Cardiac muscle cell (in vitro differentiated cells and primary cell): ENCODE measurements at regions not wholly inside any gene's neighbourhood (a gene's known extent, or its start where the extent isn't known, plus 50 kb on each side); places are given as distances from the start of the nearest gene placed in this dataset.

ENCODE experiments used
- DNase-seq, 2 donors: peaks; one replicate each; pipeline versions ENCODE4 v3.0.0 to v3.0.0-alpha.2; 2010 to 2017; ENCODE audit warnings: low read depth in 1 of 2, low spot score in 1 of 2
- H3K27ac ChIP-seq: fragments of 200-600 bp; sonication (generic); 2 replicates; pipeline ENCODE4 v1.5.1; 2016
- H3K27me3 ChIP-seq: fragments of 200-600 bp; sonication (generic); 2 replicates; pipeline ENCODE4 v1.6.0; 2016; ENCODE audit warnings: control low read depth
- H3K36me3 ChIP-seq: fragments of 200-600 bp; sonication (generic); 2 replicates; pipeline ENCODE4 v1.5.1; 2016; ENCODE audit warnings: control low read depth
- H3K4me1 ChIP-seq: fragments of 200-600 bp; sonication (generic); 2 replicates; pipeline ENCODE4 v1.8.1; 2017; ENCODE audit warnings: low read depth, mild to moderate bottlenecking, mixed run types
- H3K4me3 ChIP-seq: fragments of 200-600 bp; sonication (generic); 2 replicates; pipeline ENCODE4 v1.5.1; 2016; ENCODE audit warnings: mild to moderate bottlenecking
- H3K9me3 ChIP-seq: fragments of 200-600 bp; sonication (generic); 2 replicates; pipeline ENCODE4 v1.5.1; 2017; ENCODE audit warnings: low read depth, mild to moderate bottlenecking, control low read depth
- CTCF ChIP-seq: IDR thresholded peaks from 2 replicates; pipeline ENCODE4 v1.5.1; 2012; ENCODE audit warnings: low read depth, mild to moderate bottlenecking, low read length

GRCh38 chr12:67112586-67112985 lies 156.6 kb upstream of the CAND1 start:
- Histone ChIP-seq H3K9me3 (no peaks in the 10 kb centered on the region), H3K4me3 (no peak overlapping the region), H3K27ac (no peak overlapping the region), H3K36me3 (no peaks in the 10 kb centered on the region), H3K4me1 (no peaks in the 10 kb centered on the region), H3K27me3 (peaks cover 13% of the 10 kb centered on the region)
- no peak for DNase-seq
- no peak for TF ChIP-seq CTCF

GRCh38 chr12:67116134-67116533 lies 153.0 kb upstream of the CAND1 start:
- H3K4me3 ChIP-seq: no peak overlapping the region
- no peaks in the 10 kb centered on the region for H3K36me3 ChIP-seq
- H3K9me3 ChIP-seq: no peaks in the 10 kb centered on the region
- no peak overlapping the region for H3K27ac ChIP-seq
- no peak for DNase-seq
- peaks cover 22% of the 10 kb centered on the region for H3K27me3 ChIP-seq
- H3K4me1 ChIP-seq: no peaks in the 10 kb centered on the region
- TF ChIP-seq CTCF: no peak

GRCh38 chr12:67122584-67122983 lies 146.6 kb upstream of the CAND1 start:
- Histone ChIP-seq H3K27me3 (peaks cover 21% of the 10 kb centered on the region), H3K4me3 (no peak overlapping the region), H3K36me3 (no peaks in the 10 kb centered on the region), H3K4me1 (no peaks in the 10 kb centered on the region), H3K27ac (no peak overlapping the region), H3K9me3 (no peaks in the 10 kb centered on the region)
- no peak for DNase-seq
- TF ChIP-seq CTCF: no peak

GRCh38 chr12:67137256-67137655 lies 131.9 kb upstream of the CAND1 start:
- H3K4me3 ChIP-seq: no peak overlapping the region
- H3K27me3 ChIP-seq: no peaks in the 10 kb centered on the region
- DNase-seq: no peak
- H3K27ac ChIP-seq: no peak overlapping the region
- H3K36me3 ChIP-seq: no peaks in the 10 kb centered on the region
- TF ChIP-seq CTCF: no peak
- H3K4me1 ChIP-seq: no peaks in the 10 kb centered on the region
- no peaks in the 10 kb centered on the region for H3K9me3 ChIP-seq

- Histone ChIP-seq H3K27ac (no peak overlapping the region), H3K9me3 (no peaks in the 10 kb centered on the region), H3K36me3 (no peaks in the 10 kb centered on the region), H3K4me1 (no peaks in the 10 kb centered on the region), H3K27me3 (no peaks in the 10 kb centered on the region), H3K4me3 (no peak overlapping the region)
- DNase-seq: no peak
- no peak for TF ChIP-seq CTCF
These were observed 127.7 kb upstream of the CAND1 start for GRCh38 chr12:67141296-67142018.
